Fibroblast of pulmonary artery (primary cell): ENCODE measurements at regions not wholly inside any gene's neighbourhood (a gene's known extent, or its start where the extent isn't known, plus 50 kb on each side); places are given as distances from the start of the nearest gene placed in this dataset.

Experiments used
- DNase-seq: peaks from one replicate; pipeline ENCODE4 v3.0.0-alpha.2; 2010; ENCODE audit warnings: low read depth
- H3K4me3 ChIP-seq: replicated peaks from 2 replicates; pipeline ENCODE4 v1.5.1; 2011; ENCODE audit warnings: low read depth, mild to moderate bottlenecking, control low read depth, low read length, moderate library complexity
- TF ChIP-seq, protein P1 (sequence below): IDR thresholded peaks from 2 replicates; pipeline ENCODE4 v1.5.1; 2011; ENCODE audit warnings: mild to moderate bottlenecking, control low read depth, low read length, inconsistent platforms; ENCODE audit errors: missing control alignments

DNA sequence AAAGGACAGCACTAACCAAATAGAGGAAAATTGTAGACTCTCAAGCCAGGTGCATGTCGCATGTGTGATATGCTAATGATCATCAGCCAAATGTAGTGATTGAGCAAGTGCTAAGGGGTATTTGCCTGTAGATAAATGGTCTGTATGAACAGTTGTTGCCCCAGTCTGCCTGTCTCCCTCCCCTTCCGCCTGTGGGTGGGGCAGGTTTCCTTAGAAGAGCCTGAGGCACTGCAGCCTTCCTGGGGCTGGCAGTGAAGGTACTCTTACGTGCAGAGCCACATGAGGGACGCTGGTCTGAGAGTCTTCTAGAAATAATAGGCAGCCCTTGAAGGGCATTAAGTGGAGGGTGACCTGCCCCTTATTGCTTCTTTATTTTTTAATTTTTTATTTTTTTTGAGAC lies 152.1 kb downstream of the SNX10 start:
- no peak overlapping the region for H3K4me3 ChIP-seq
- DNase-seq: no peak
- TF ChIP-seq, protein P1, sequence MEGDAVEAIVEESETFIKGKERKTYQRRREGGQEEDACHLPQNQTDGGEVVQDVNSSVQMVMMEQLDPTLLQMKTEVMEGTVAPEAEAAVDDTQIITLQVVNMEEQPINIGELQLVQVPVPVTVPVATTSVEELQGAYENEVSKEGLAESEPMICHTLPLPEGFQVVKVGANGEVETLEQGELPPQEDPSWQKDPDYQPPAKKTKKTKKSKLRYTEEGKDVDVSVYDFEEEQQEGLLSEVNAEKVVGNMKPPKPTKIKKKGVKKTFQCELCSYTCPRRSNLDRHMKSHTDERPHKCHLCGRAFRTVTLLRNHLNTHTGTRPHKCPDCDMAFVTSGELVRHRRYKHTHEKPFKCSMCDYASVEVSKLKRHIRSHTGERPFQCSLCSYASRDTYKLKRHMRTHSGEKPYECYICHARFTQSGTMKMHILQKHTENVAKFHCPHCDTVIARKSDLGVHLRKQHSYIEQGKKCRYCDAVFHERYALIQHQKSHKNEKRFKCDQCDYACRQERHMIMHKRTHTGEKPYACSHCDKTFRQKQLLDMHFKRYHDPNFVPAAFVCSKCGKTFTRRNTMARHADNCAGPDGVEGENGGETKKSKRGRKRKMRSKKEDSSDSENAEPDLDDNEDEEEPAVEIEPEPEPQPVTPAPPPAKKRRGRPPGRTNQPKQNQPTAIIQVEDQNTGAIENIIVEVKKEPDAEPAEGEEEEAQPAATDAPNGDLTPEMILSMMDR: no peak

DNA sequence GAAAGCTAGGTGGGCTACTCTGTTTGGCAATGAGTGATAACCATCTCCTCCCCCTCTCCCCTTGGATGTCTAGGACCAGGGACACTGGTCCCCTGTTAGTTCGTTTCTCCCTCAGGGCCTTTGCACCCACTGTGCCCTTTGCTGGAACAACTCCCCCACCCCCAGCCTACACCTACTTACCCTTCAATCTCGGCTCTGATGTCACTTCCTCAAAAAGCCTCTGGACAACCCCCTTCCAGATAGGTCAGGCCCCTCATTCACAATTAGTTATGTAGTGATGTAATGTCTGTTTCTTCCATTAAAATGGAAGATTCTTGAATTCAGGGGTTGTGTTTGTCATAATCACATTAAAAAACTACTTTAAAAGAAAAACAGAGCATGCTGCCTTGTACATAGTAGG lies 152.9 kb downstream of the SNX10 start:
- H3K4me3 ChIP-seq: no peak overlapping the region
- TF ChIP-seq, protein P1: no peak
- DNase-seq: no peak

DNA sequence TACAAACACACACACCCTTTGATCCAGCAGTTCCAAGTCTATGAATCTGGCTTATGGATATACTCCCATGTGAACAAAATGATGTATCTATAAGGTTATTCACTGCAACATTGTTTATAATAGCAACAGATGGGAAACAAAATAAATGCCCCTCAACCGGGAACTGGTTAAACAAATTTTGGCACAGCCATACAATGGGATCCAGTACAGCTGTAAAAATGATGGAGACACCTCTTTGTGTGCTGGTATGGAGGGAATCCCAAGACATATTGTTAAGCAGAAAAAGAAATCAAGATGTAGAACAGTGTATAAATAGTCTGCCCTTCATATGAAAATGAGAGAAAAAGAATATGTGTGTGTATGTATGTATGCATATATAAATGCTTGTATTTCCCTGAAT lies 155.5 kb downstream of the SNX10 start:
- no peak for DNase-seq
- no peak overlapping the region for H3K4me3 ChIP-seq
- TF ChIP-seq, protein P1: no peak

DNA sequence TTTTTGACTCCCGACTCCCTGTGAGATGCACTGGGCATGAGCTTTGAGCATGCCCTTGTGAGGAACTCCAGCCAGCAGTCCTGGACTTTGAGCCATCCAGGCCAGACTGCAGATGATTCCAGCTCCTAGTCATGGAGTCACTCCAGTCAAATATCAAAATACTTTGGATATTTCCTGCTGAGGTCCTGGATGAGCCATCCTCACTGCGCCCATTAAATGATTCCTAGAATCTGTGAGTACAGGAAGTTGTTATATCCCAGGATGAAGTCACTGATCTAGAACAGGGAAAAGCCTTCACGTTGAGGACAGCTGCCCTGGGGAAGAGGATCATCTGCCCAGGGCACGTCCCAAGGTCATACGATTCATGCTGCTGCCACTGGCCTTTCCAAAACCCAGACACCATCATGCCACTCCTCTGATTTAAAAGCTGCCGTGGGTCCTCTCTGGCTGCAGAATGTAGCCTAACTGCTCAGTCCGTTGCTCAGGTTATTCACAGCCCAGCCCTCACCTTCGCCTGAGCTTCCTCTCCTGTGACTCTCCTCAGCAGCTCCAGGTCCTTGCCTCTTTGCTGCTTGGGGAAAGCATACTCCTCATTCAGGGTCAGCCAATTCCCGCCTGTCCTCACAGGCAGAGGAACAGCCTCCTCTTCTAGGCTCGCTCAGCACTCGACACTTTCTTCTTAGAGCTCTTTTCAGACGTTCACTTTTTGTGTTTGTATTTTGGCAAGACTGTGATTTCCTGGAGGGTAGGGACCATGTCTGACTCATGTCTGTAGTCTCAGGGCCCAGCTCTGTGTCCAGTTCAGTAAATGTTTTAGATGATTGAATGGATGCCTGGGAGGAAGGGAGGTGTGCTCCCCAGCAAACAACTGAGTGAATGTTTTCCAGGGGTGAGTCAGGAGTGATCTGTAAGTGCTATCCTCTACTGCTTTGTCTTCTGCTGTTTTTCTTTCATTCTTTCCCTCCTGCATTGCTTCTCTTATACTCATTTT lies 157.8 kb downstream of the SNX10 start:
- DNase-seq: peak; percentile 66
- no peak overlapping the region for H3K4me3 ChIP-seq
- TF ChIP-seq, protein P1: no peak

DNA sequence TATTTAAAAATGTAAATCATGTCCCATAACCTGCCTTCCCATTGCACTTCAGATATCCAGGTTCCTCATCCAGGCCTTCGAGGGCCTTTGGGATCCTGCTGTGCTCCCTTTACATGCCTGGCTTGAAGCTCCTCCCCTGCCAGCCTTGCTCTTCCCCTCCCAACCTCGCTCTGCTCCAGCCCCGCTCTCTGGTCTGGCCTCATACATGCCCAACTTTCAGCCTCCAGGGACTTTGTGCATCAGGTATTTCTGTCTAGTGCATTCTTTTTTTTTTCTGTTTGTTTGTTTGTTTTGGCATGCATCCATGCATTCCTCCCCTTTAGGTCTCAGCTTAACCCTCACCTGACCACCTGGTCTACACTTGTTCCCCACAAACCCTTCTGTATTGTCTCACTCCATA lies 160.3 kb downstream of the SNX10 start:
- no peak overlapping the region for H3K4me3 ChIP-seq
- TF ChIP-seq, protein P1: no peak
- no peak for DNase-seq

DNA sequence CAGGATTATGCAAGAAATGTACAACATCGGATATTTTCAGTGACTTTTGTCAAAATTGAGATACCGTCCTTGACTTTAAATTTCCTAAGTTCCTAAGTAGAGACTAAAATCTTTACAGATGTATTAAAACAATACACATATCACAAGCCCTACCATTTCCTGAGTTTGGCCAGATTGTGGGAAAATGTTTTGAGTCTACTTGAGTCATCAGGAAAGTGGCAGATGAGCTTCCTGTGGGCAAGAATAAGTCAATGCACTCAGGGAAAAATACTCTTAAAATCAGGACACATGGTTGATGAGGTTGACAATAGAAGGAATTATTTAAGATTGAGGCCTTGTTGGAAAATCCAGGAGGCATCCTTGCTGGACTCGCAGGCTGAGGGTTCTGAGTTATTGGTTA lies 162.5 kb downstream of the SNX10 start:
- TF ChIP-seq, protein P1: no peak
- peak; percentile 62 for DNase-seq
- no peak overlapping the region for H3K4me3 ChIP-seq

DNA sequence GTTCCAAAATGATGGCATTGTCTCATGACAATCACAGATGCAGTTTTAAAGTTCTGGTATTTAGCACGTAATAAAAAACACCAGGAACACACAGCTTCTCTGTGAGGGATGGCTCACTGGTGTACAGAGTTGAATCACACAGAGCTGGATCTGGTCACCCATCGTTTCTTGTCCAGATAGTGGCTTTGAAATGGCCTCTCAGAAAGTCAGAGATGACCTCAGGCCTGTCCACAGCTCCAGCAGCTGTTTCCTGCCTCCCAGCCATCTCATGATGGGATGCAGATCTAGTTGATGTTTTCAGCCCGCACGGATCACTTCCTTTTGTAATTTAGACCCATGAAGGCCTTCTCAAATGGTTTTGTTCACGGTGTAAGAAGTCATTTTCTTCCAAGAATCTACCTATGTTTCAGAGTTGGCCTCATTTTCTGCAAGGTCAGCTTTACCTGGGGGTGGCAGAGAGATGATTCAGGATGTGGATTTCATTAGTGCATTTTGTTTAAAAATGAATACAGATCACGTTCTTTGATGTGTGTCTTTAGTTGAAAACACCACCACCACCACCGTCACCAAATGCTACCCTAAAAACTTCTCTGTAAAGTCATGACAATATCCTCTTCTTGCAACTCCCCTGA lies 166.2 kb downstream of the SNX10 start:
- no peak overlapping the region for H3K4me3 ChIP-seq
- DNase-seq: no peak
- TF ChIP-seq, protein P1: no peak
